ENCODE measurements at regions not wholly inside any gene's neighbourhood (a gene's known extent, or its start where the extent isn't known, plus 50 kb on each side); places are given as distances from the start of the nearest gene placed in this dataset.

GRCh38 chr14:86357876-86358275, 827.9 kb downstream of the FLRT2 start:
- TF ChIP-seq, protein P1, sequence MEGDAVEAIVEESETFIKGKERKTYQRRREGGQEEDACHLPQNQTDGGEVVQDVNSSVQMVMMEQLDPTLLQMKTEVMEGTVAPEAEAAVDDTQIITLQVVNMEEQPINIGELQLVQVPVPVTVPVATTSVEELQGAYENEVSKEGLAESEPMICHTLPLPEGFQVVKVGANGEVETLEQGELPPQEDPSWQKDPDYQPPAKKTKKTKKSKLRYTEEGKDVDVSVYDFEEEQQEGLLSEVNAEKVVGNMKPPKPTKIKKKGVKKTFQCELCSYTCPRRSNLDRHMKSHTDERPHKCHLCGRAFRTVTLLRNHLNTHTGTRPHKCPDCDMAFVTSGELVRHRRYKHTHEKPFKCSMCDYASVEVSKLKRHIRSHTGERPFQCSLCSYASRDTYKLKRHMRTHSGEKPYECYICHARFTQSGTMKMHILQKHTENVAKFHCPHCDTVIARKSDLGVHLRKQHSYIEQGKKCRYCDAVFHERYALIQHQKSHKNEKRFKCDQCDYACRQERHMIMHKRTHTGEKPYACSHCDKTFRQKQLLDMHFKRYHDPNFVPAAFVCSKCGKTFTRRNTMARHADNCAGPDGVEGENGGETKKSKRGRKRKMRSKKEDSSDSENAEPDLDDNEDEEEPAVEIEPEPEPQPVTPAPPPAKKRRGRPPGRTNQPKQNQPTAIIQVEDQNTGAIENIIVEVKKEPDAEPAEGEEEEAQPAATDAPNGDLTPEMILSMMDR (IDR thresholded peaks at IDR 0.05): no peak
- no peak for TF ChIP-seq EP300 (IDR thresholded peaks at IDR 0.05)
